ENCODE measurements at regions not wholly inside any gene's neighbourhood (a gene's known extent, or its start where the extent isn't known, plus 50 kb on each side); places are given as distances from the start of the nearest gene placed in this dataset.
"Not testable (repeated sequence)": the region's sequence is repeated elsewhere in the genome, so short reads cannot be mapped to it uniquely, and the experiment has no call there.

DNA sequence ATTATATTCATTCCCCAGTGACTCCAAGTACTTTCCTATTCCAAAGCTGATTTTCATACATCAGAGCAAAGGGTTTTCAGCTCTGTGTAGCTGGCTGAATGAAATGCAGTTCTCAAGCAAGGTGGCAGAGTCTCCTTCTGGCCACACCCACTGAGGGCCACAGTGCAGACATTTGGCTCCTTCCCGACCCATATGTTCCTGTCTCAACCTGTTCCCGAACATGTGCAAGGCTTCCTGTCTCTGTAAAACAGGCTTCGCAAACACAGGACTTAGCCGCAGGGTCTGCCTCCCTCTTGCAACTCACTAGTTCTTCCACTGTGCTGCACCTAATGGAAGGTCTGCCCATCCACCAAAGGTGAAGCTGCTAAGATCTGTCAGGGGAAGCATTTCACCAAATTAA lies 249.2 kb downstream of the MID1IP1 start:
- no peak for DNase-seq

DNA sequence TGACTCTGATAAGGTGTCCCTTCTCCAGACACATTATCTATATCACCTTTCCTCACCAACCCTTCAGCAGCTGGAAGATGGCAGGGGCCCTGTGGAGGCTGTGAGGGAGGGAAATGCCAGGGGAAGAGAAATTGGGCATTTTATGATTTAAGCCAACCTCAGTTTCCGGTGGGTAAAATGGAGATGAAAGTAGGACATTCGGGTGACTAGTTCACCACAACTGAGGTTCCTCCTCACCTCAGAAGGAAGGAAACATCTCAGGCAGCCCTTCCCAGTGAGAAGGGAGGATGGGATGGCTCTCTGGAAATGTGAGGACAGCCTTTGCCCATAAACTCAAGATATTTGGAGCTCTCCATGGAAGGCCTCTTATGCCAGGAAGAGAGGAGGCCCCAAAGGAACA lies 251.5 kb downstream of the MID1IP1 start:
- no peak for DNase-seq

DNA sequence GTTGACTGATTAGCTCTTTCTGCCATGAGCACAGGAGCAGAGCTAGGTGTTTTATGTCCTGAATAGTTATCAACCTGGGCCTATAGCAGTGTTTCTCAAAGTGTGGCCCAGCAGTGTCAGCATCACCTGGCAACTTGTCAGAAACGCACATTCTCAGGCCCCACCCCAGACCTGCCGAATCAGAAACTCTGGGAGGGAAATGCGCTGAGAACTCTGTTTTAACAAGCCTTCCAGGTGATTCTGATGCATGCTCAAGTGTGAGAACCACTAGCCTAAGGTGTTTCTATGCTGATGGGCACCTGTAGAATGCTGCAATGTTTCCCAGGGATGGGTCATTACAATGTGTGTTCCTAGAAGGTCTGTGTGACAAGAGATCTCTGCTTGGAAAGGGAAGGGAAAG lies 257.5 kb downstream of the MID1IP1 start:
- no peak for DNase-seq

DNA sequence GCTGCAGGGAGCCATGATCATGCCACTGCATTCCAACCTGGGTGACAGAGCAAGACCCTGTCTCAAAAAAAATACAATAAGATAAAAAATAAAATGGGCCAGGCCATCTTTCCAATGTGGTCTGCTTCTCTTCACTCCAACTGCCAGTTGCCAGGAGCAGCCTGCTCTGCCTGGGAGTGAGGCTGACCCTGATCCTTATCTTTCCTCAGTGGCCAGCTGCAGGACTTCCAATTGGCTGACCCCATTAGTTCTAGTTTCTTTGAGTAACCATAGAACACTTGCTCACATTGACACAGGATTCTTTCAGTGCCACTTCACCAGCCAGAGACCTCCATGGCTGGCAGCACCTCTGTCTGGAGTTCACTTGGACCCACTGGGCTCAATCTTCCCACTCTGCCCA lies 258.6 kb downstream of the MID1IP1 start:
- DNase-seq = no peak

DNA sequence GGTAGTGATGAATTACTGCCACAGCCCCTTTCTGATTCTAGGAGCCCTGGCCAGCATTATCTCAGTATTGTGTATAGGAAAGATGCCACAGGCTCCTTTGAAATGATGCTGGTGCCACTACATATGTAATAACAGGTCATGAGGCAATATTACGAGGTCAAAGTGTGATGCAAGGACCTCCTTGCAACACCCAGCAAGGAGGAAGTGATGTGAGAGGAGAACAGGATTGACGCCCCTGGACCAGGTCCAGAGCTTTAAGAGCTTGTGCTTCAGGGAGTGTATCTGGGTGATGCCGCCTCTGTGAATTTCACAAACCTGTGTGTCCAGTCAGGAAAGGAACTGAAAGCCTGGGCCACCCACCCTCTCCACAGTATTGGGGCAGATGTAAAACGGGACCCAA lies 261.8 kb downstream of the MID1IP1 start:
- DNase-seq = peak; percentile 0

DNA sequence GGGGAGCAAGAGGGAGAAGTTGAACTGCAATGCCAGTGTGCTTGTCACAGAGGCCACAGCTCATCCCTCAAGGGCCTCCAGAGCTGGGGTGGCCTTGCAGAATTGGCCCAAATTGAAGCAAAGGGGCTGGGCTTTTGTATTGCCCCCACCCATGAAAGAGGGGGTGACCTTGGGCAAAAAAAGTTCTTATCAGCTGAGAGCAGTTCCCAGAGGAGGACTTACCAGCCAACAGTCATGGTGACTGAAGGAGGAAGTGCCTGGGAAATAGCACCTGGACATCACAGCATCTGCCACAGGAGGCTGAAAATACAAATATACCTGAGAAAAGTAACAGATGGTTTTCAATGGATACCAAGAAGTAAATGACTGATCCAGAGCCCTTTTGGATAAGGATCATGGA lies 262.4 kb downstream of the MID1IP1 start:
- DNase-seq = no peak

DNA sequence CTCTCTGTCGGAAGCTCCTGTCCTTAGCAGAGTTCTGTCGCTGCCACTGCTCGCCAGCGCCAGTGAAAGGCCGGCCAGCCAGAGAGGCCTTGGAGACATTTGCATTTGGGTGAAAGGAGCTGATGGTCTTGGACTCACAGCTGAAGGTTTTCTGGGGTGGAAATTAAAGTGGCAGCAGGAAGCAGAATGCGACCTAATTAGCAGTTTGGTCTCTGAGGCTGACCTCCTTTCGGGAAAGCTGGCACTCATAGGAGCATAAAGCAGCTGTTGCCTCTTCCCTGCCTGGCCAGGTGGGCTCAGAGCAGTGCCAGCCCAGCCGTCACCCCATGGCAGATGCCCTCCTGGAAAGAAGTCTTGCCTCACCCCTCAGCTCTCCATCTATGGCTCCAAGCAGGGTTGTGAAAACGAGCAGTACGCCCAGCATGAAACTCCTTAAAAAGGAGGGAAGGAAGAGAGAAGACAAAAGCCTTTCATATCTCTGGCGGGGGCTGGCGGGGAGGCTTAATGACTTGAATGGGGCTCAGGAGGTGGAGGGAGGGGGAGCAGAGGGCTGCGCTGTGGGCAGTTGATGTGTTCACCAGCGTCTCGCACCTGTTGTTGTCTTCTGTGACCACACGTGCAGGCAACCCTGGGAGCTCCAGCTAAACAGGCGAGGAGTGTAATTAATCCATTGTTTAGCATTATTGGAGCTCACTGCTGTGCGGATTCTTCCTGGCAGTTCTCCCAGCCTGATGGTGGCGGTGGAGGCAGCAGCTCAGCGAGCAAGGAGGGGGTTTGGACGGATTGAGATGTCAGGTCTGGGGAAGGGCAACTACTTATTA lies 264.0 kb downstream of the MID1IP1 start:
- no peak for DNase-seq

DNA sequence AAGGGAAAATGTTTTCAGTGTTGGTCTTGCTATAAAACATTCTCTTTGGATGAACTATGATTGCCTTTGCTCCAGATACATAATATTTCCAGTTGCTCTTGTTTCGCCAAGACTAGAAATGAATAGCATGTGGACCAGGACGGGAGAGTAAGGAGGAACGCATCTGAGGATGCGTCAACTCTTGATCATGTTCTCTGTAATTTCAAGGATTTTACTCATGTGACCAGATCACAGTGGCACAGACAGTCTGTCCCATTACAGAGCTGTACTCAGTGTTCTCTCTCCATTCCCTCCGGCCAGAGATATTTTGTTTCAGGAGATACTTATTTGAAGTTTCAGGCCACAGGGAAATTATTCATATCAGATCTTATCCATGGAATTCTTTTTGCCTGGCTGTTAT lies 266.6 kb downstream of the MID1IP1 start:
- no peak for DNase-seq

DNA sequence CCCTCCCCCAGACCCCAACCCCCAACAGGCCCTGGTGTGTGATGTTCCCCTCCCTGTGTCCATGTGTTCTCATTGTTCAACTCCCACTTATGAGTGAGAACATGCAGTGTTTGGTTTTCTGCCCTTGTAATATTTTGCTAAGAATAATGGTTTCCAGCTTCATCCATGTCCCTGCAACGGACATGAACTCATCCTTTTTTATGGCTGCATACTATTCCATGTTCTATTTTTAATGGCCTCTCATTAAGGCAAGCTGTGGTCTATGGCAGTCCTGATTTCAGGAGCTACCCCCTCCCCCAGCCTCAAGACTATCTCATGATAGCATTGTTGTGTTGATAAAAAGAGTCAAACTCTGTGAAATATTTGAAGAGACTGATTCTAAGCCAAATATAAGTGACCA lies 267.4 kb downstream of the MID1IP1 start:
- not testable (repeated sequence) for DNase-seq

DNA sequence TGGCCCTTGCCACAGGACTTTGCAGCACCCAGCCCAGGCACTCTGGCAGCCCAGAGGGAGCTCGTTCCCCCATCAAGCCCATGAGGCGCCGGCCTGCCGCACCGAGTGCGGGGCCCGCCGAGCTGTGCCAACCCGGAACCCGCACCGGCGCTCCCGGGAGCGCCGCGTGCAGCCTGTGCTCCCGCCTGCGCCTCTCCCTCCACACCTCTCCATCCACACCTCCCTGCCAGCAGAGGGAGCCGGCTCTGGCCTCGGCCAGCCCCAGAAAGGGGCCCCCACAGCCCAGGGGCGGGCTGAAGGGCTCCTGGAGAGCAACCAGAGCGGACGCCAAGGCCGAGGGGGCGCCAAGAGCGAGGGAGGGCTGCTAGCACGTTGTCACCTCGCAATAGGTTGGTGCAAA lies 268.8 kb downstream of the MID1IP1 start:
- no peak for DNase-seq

DNA sequence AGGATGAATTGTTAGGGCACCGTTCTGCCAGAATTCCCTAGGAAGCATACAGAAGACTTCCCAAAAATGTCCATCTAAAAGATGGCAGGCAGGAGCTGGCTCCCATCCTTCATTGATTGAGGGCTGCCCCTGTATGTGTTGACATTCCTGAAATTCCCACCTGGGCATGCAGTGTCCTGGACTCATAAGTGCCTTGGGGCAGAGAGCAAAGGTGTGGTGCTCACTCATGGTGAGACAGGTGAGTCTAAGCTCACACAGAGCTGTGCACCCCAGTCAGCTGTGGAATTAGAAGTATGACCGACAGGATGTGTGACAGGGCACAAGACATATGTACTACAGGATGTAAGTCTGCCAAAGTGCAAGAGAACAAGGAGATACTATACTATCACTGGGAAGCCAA lies 271.9 kb downstream of the MID1IP1 start:
- DNase-seq = no peak

DNA sequence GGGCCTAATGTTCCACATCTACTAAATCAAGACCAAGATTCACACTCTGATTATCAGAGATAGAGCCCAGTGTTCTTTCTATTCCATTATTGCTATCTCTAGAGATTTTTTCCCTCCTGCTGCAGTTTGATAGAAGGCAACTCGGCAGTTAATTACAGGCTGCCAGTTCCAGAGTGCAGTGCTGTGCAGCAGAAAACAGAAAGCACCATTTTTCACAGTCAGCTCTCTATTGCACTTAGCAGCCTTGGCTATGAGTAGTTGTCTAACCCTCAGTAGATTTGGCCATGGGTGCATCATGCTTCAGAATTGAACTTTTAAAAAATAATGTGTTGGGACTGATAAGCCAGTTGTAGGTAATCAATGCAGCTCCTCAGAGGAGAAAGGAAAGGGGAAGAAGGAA lies 295.3 kb downstream of the MID1IP1 start:
- DNase-seq = no peak

DNA sequence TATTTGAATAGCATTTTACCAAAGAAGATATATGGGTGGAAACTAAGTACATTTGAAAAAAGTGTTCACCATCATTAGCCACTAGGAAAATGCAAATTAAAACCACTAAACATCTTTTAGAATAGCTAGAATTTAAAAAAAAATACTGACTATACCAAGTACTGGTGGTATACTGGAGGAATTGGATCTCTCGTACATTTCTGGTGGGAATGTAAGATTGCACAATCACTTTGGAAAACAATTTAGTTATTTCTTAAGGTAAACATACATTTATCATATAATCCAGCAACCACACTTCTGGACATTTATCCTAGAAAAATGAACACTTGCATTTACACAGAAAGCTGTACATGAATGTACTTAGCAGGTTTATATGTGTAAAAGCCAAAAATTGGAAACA lies 303.5 kb downstream of the MID1IP1 start:
- DNase-seq = no peak

DNA sequence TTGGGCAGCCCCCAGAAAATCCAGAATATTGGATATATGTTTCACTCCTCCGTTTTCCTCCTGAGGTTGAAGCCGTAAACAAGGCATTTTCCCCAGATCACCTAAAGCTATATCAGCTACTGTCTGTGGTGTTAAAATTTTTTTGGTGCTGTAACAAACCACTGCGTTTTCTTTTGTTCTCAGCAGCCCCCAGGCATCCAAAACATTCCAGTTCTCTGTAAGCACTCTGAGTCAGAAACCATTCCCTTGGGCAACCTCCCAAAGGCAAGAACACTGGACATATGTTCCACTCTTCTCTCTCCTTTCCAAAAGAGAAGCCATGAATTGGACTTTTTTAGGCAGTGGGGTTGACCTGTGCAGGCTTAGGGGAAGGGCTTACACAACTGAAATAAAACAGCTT lies 310.9 kb downstream of the MID1IP1 start:
- DNase-seq = no peak

DNA sequence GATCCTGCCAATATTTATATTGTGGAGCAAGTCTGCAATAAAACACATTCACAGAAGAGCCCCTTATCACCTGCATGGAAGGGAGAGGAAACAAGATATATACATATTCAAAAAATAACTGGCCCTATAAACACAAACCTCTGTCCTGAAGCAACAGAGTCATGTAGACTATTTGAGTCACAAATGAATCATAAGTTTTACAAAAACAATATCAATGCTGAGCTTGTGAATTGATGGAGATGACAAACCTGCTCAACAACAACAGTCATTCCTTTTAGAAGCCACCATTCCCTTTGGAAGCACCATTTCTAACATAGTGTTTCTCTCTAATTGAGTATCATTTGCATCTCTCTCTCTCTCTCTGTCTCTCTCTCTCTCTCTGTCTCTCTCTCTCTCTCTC lies 313.9 kb downstream of the MID1IP1 start:
- DNase-seq = no peak

DNA sequence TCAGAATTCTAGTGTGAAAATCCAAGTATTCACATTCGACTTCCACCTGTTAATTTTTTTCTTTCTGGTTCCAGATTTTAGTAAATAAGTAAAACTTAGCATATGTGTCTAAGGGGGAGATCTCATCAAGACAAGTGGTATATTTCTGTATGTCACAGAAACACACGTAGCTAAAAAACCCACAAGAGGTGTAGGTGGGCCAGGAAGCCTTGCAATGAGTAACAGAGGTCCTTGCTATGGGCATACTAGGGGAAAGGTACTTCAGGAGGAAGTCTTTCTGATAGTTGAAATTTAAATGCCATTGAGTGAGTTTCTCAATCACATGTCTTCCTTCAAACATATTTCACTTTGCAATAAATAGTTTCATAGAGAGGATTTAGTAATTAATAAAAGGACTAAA lies 315.8 kb downstream of the MID1IP1 start:
- no peak for DNase-seq

DNA sequence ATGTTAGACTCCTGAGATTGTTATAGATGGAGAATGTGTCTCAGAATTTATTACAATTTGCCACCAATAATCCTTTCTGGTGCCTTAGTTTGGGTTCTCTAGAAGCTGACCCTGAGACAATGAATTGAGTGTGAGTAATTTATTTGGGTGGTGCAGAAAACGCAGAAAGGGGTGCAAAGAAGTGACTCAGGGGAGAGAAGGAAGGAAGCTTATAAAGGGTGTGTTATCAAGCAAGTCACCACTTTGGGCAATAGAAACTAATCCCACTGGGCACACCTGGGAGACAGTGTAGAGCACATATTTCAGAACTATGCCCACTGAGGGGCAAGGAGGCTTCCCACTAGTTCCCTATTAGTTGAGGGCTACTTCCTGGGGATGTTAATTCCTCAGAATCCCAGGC lies 320.6 kb downstream of the MID1IP1 start:
- no peak for DNase-seq

DNA sequence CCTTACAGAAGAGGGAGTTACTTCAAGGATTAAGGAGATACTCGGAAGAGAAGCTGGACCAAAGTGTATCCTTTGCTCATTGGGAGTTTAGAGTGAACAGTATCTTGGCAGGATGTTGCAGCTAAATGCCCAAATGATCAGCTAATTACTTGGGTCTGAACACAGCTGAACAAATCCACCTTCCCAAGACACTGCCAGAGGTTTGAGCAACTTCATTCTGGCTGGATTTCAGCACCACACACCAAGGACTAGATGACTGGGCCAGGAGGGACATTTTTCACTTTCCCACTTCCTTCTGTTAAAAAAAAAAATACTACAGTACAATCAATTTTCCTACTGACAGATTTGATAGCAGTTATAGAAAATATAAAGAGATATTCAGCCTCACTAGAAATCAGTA lies 324.6 kb downstream of the MID1IP1 start:
- DNase-seq = no peak

DNA sequence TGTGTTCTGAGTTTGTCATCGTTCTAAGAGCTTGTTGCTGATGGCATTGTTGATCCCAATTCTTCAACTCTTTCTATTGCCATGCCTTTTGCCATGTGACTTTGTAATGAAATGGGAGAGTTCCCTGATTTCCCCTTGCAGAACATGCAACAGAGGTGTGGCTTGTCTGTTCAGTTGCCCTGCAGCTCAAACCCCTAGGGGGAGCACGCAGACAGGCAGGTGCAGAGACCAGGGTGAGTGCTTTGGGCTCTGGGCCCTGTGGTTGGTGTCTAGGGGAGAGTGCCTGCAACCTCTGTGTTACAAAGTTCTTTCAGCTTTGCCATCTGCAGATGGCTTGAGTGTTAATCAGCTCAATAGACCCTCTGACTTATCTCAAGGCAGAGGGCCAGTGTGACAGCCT lies 332.7 kb downstream of the MID1IP1 start:
- peak; percentile 1 for DNase-seq

DNA sequence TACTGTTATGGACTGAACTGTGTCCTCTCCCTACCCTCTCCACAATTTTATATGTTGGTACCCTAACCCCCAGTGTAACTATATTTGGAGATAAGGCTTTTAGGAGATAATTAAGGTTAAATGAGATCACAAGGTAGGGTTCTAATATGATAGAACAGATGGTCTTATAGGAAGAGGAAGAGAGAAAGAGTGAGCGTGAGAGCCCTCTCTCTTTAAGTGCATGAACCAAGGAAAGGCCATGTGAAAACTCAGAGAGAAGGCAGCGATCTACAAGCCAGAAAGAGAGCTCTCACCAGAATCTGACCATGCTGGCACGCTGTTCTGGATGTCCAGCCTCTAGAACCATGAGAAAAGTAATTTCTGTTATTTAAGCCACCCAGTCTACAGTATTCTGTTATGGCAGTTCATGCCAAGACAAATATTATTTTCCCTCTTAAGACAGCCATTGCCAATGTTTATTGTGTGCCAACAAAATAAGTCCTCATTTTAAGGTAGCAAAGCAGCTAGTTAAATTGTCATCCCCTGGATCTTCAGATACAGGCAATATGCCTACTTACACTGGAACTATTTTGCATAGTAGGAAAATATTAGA lies 336.2 kb downstream of the MID1IP1 start:
- DNase-seq = no peak

DNA sequence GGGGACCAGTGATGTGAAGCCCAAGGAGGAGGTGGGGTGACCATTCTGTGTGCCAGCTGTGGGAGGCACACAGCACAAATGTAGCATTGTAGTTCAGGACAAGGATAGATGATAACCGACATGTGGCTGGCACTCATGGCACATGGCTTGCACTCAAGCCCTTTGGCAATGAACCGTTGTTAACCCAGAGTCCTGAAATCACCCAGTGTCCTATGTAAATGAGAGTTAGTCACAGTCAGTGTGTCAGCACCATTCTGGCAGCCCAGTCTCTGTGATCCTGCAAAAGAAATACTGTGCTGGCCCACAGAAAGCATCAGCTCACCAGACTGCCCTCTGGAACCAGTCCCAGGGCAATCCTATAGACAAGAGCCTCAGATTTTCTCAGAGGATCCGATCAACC lies 339.3 kb downstream of the MID1IP1 start:
- no peak for DNase-seq

DNA sequence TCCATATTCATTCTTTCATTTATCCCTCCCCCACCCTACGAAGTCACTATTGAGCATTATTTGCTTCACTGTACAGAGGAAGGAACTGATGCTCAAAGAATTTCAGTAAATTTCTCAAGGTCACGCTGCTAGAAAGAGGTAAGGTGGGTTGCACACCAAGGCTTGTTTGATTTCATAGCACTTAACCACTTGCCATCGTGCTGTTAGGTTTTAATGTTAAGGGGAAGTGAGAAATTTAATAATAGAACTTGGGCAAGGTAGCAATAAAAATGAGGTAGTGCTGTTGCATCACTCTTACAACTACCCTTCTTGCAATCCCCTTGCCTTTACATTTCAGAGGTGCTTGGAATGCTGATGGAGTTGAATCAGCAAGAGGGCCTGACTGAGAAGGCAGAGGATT lies 343.1 kb downstream of the MID1IP1 start:
- DNase-seq = no peak

DNA sequence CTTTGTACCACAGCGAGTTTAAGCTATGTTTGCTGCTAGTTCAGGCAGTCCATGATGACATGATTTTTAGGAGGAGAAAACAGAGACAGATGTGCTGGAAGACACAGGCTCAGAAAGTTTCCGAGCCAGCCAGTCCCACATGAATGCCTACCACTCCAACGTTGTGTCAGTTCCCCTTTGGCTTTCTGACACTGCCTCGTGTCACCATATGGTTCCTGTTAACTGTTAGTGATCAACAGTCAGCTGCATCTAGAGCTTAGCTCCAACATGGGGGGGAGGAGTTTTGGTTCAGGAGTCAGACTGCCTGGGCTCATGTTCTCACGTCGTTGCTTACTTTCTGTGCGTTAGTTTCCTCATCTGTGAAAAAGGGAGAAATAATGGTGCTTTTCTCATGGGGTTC lies 343.7 kb downstream of the MID1IP1 start:
- peak; percentile 11 for DNase-seq

DNA sequence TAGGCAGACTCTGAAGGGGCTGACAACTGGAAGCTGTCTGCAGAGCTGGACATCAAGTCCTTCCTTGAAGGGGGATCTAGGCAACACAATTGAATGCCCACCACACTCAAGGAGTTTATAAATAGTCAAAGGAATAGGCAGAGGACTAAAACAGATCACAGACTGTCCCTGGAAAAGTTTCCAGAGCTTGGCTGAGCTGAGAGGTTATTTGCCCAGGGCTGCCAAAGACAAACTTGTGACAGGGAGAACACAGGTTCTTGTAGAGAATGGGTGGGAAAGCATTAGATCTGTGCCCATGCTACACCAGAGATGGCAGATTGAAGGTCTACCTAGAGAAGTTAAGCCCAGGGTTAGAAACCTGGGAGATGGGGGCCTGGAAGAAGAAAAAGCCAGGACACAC lies 344.6 kb downstream of the MID1IP1 start:
- no peak for DNase-seq

DNA sequence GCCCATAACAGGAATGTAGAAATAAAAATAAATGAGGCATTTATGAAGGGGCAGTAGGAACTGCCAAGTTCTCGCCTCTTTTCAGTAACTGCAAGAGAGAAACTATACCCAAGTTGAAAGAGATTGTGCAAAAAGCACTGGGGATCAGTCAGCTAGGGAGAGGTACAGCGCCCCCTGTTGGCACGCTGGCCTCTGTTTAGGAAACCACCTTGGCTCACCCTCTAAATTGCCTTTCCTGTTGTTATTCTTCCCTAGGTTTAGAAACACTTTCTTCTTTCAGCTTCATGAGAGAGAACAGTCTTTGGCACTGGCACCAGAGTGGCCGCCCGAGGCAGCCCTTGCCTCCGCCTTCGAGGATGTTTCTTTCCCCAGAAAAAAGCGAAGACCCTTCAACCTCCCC lies 348.5 kb downstream of the MID1IP1 start:
- DNase-seq = peak; percentile 46

Measured in CD4-positive, alpha-beta T cell treated with Interleukin-10 for 1 hour (primary cell).